Suprapubic skin (tissue), 4 donors: ENCODE measurements at regions not wholly inside any gene's neighbourhood (a gene's known extent, or its start where the extent isn't known, plus 50 kb on each side); places are given as distances from the start of the nearest gene placed in this dataset.

Experiments
- EP300 ChIP-seq: sonication (generic); formaldehyde crosslinking; IDR thresholded peaks from one replicate; pipeline ENCODE4 v1.6.1; 2017; ENCODE audit warnings: antibody characterized with exemption
- POLR2A ChIP-seq, 2 donors: fragments of 450-650 bp; IDR thresholded peaks; one replicate each; pipeline ENCODE4 v1.6.1; 2017; ENCODE audit warnings: antibody characterized with exemption in 2 of 2, mild to moderate bottlenecking in 2 of 2, moderate library complexity in 2 of 2
- POLR2AphosphoS5 ChIP-seq, 3 donors: sonication (generic); formaldehyde crosslinking; IDR thresholded peaks; one replicate each; pipeline ENCODE4 v1.6.1; 2017; ENCODE audit warnings: antibody characterized with exemption in 3 of 3
- TF ChIP-seq, protein P1 (sequence below), 2 donors: fragments of 200-600 bp in 1 of 2; fragments of 450-650 bp in 1 of 2; sonication (generic) in 1 of 2; IDR thresholded peaks; one replicate each; pipeline ENCODE4 v1.5.1; 2016 to 2019; ENCODE audit warnings: antibody characterized with exemption in 2 of 2, mild to moderate bottlenecking in 1 of 2, moderate library complexity in 1 of 2

DNA sequence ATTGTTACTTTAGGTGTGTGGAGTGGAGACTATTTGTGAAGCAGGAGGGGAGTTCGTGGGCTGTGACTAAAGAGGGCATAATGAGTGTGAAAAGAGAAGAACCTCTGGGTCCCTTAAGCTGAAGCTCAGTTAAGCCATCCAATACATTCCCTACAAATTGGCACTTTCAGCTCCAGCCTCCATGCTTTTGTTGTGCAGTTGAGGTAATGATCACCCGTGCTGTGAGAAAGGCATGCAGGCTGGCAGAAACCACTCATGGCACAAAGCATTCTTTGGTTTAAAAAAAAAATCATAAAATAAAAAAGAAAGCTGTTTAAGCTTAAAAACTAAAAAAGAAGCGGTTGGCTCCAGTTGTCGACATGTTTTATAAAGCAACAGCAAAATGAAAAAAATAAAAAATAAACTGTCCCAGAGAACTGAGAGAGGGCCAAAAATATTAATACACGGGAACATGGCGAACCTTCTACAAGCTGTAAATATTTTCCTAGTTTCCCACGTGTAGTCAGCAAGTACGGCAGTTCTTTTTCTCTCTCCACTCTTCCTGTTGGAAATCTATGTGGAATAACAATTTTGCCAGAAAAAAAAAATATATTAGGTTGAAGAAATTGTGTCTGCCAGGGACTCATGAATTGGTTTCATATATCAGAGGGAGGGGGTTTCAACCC is 82.2 kb downstream of the ANKRD60 start:
- TF ChIP-seq EP300 (no peak), POLR2A (IDR thresholded peaks at IDR 0.05) (no peak), POLR2AphosphoS5 (IDR thresholded peaks at IDR 0.05) (no peak)
- TF ChIP-seq, protein P1, sequence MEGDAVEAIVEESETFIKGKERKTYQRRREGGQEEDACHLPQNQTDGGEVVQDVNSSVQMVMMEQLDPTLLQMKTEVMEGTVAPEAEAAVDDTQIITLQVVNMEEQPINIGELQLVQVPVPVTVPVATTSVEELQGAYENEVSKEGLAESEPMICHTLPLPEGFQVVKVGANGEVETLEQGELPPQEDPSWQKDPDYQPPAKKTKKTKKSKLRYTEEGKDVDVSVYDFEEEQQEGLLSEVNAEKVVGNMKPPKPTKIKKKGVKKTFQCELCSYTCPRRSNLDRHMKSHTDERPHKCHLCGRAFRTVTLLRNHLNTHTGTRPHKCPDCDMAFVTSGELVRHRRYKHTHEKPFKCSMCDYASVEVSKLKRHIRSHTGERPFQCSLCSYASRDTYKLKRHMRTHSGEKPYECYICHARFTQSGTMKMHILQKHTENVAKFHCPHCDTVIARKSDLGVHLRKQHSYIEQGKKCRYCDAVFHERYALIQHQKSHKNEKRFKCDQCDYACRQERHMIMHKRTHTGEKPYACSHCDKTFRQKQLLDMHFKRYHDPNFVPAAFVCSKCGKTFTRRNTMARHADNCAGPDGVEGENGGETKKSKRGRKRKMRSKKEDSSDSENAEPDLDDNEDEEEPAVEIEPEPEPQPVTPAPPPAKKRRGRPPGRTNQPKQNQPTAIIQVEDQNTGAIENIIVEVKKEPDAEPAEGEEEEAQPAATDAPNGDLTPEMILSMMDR (IDR thresholded peaks at IDR 0.05), result no peak
